GM19351 (cell line): ENCODE measurements at regions not wholly inside any gene's neighbourhood (a gene's known extent, or its start where the extent isn't known, plus 50 kb on each side); places are given as distances from the start of the nearest gene placed in this dataset.
A peak's percentile ranks its signal among the peaks of the same experiment; 100 is the strongest.
"Not testable (repeated sequence)": the region's sequence is repeated elsewhere in the genome, so short reads cannot be mapped to it uniquely, and the experiment has no call there.

ENCODE experiments used
- ATAC-seq: cut with Tn5 transposase; IDR thresholded peaks from one replicate; pipeline ENCODE4 v1.9.1; 2021; ENCODE audit warnings: mild to moderate bottlenecking, moderate library complexity; ENCODE audit not compliant: unreplicated experiment

DNA sequence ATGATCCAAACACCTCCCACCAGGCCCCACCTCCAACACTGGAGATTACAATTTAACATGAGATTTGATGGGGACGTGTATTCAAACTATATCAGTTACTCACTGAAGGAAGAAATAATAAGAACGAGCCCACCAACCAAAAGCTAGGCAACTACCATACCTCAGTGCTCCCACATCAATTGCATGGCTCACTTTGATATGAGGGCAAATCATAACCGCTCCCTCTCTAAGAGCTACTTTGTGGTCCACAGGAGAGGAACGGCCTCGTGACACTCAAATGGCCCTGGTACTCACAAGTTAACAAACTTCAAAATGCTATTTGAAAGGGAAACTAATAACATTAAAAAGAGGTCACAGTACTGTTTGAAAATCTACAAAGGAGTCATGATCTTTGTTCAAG, 170.7 kb upstream of the SLC7A11 start:
- ATAC-seq = no peak

DNA sequence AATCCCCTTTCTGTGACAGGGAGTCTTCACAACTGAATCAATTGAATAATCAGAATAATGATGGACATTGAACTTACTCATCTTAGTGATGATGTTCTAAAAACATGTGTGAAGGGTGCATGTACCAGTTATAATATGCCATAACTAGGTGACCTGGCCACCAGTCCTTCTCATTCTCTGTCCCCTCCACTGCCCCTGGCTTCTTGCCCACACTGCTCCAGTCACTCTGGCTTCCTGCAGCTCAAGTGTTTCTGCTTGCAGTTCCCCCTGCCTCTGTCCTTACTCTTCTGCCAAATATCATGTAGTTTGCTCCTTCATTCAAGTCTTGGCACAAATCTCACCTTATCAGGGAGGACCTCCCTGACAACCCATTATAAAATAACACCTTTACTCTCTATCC, 168.1 kb upstream of the SLC7A11 start:
- no peak for ATAC-seq

DNA sequence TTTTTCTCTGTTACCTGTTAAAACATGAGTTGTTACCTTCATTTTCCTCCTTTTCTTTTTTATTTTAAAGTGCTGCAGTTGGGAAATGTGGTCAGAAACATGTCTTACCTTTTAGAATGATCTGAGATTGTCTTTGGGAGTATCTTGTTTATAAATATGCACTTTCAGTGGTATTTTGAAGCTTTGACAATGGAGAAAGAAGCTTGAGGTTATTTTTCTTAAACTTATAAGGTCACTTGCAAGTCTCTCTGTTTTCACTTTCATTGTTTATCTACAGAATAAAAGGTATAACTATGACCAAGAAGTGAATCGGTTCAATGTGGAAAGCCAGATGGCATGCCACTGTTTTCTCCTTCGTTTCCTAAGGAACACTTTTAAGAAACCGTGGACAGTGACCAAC, 167.5 kb upstream of the SLC7A11 start:
- ATAC-seq = peak; percentile 51

DNA sequence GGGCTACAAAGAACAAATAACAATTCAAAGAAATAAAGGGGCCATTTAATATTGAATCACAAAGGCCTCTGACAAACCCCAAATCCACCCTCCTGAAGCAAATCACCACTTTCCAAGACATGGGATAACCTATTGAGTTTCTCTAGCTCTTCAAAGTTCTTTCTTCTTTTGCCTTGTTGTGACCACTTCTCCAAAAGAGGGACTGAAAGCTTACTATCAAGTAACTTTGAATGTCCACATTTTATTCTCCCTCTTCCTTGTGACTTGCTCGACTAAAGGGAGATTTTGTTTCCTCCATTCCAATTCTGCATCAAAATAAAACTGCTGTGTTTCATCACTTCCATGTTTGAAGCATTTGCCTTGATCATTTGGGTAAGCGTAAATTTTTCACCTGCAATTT, 166.6 kb upstream of the SLC7A11 start:
- ATAC-seq = no peak

DNA sequence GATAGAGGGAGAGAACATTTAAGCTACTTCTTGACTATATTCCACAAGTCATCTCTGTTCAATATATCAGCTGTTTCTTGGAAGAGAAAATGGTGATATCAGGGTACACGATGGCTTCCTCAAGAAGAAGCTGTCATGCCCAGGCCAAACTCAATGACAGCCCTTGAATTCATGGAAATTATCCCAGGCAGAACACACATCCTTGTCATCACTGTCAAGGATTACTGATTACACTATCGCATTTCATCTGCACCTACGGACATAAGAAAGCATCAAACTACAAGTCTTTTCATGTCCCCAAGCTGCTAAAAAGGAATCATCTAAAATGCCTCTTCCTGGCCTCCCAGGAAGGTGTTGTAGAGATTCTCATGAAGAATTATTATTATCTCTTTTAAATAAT, 165.2 kb upstream of the SLC7A11 start:
- ATAC-seq = no peak

DNA sequence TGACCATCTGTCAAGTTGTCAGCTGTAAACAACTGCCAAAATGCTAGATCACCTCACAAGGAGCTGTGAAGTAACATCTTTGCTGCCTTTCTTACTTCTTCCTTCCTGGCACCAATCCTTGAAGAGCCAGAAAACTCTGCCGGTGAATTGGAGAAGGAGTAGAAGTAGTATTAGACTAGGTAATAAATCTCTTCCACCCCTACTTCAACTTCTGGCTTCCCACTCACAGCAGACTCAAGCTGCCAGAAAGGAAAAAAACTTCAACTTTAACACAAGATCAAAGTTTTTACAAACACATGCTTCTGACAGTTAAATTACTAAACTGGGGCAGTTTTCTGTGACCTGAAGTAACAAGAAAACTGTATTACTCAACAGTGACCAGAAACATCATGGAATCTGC, 164.7 kb upstream of the SLC7A11 start:
- no peak for ATAC-seq

DNA sequence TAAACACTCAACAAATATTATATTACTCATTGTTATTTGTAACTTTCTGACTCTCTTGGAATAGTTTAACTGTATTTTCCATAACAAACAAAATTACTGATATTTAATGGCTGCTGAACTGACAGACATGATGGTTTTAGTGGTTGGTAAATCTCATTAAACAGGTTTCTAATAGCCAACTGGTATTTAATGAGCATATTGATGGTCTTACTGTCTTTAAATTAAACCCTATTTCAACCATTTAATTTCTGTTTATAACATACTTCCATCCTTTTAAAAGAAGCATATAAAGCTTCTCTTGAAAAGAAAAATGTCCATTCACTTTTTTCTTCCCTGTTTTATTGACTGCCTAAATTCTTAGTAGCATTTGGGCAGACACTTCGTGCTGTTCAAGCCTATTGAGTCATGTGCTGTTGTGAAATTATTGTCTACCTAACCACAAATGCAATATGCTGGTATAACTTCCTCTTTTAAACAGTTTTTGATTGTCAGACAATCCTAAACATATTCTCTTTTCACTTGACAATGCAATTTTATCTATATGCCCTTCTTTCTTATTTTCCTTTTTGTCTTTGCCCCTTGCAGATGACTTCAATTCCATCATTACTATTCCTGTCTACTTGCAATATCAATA, 163.9 kb upstream of the SLC7A11 start:
- ATAC-seq = peak; percentile 68

DNA sequence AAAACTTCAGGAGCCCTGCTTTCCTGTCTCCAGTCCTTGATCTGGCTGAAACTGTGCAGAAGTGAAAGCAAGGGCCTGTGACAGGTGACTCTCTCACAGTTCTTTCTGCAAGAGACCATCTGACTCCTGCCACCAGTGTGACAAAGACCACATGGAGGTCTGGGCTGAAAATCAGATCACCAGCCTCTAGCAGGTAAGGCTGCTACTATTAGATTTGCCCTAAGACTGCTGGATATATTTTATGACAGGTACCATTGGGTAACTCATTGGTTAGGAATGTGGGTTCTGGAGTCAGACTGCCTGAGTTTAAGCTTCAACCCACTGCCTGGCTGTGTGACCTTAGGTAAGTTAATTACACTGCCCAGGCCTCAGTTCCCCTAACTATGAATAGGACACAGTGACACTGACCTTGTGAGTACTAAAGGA, 163.3 kb upstream of the SLC7A11 start:
- ATAC-seq = peak; percentile 67

DNA sequence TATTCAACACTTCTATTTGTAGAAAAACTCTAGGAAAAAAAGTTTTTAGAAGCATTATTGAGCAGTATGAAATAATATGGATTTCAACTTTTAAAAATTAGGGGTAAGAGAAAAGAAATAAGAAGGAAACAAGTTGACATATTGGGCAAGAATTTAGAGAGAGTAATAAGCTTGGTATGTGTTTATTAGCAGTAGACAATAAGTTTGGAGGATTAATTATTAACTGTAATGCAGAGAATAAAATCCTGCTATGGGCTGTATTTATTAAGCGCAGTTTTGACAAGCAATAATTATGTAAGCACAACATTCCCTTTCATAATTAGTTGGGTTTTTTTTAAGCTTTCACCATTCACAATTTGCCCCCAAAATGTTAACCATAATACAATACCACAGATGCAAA, 162.7 kb upstream of the SLC7A11 start:
- ATAC-seq = no peak

DNA sequence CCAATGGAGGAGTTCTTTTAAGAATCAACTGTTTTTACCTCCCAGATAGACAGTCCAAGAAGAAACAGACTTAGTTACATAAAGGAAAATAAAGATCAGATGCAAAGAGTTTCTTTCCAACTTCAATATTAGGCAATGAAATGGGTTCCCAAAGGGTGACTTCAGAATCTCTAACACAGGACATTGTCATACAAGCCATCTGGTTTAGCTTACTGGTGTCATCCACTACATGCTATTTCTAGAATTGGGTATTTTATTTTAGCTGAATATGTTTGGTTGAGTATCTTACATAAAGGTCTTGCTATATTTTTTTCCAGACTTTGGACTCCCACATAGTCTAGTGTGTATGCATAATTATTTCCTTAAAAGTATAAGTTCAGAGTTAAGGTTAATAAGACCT, 162.1 kb upstream of the SLC7A11 start:
- ATAC-seq = no peak

DNA sequence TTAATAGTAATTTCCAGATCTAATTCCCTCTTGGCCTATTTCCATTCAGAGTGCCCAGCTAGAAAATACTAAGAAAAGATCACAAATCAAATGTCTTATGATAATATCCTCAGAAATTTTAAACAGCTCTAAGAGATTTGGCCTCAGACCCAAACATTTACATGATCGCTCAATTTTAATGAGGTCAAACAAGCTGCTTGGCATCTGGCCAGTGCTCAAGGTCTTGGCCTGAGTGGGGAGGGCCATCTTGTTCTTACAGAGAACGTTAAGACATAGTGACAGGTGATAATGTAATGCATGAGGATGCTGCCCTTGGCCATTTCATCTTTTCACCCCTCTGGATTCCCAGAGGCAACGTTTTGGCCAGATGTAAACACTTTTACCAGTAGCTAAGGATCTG, 159.2 kb upstream of the SLC7A11 start:
- no peak for ATAC-seq

DNA sequence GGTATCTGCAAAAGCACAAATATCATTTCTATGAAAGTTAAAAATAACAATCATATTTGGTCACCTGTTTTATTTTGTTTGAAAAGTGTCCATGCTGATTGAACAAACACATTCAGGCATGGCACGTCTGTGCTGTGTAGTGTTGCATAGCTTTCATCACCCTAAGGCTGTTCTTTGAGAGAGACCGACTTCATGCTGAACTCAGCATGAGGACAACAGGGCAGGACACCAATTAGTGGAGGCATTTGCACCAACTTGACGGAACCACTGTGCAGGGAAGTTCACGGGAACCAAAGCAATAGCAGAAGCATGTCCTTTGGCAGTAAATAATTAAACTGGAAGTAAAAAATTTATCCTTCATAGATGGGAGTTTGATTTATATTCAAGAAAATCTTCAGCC, 158.4 kb upstream of the SLC7A11 start:
- ATAC-seq = no peak

DNA sequence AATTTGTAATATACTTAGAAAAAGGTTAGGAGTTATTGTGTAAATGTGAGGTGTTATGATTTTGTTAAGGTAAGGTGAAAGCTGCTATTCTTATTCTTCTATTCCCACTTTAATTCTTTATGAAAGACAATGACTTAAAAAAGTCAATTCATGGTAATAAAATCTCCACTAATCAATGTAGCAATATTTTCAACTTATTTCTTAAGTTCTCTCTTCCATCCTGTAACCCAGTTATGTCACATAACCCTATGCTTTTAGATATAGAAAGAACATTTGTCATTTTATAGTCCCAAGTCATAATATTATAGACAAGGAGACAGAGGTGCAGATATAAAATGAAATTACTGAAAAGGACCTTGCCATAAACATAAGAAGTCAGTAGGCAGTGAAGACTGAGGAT, 157.9 kb upstream of the SLC7A11 start:
- no peak for ATAC-seq

DNA sequence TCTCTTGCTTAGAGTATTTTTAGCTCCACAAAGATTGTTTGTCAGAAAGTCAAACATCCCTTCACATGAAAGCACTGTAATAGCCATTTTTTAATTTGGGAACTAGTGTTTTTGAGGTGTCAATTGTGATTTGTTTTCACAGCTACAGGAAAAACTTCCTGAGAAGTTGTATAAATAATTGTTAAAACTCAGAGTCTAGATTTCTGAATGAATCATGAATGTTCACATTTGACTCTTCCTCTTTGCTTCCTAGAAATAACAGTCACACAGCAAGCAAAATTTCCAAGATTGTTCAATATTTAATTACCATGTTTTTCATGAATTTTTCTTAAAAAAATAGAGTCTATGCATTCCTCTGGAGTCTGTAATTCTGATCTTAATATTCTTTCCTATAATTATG, 156.9 kb upstream of the SLC7A11 start:
- ATAC-seq = no peak

DNA sequence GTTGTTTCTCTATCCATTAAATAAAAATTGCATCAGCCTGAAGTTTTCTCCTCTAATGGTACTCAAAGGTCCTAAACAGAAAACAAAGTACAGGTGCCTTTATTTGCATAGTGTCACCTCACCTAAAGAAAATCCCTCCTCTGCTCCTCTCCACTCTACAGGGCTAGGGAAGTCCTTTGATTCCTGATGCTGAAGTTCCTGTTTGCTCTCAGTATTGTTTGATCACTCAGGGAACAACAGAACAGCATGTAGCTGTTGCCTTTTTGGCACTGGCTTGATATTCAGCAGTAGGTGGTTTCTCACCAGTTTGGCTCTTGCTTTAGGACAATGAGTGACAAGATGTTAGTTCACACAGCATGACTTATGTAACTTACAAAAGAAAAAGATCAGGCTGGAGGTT, 156.2 kb upstream of the SLC7A11 start:
- ATAC-seq = no peak

DNA sequence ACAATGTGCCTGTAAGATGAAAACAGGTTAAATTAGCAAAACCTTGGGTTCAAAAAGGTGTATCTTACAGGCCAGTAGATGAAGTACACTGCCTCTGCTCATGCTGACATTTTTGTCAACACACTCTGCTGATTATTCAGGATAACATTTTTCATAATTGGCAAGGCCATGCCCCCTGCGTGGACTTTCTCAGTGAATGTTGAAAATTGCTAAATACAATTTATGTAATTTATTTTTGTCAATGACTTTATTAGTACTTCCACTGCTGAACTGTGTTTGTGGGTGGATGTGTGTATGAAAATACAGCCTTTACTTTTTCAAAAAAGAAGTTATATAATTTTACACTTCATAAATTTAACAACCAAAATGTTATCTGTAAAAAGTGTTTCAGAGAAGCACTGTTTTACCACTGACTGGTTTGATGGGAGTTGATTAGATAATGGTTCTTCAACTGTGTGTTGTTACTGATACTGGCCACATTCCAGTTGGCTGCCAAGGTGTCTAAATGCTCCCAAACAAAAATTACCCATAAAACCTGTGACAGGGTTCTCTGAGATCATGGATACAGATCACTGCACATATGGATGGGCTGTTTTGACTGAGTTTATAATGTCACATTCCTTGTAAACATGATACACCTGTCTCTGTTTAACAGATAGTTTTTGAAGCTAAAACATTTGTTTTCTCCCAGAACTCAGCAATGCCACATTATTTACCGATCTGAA, 151.9 kb upstream of the SLC7A11 start:
- no peak for ATAC-seq

DNA sequence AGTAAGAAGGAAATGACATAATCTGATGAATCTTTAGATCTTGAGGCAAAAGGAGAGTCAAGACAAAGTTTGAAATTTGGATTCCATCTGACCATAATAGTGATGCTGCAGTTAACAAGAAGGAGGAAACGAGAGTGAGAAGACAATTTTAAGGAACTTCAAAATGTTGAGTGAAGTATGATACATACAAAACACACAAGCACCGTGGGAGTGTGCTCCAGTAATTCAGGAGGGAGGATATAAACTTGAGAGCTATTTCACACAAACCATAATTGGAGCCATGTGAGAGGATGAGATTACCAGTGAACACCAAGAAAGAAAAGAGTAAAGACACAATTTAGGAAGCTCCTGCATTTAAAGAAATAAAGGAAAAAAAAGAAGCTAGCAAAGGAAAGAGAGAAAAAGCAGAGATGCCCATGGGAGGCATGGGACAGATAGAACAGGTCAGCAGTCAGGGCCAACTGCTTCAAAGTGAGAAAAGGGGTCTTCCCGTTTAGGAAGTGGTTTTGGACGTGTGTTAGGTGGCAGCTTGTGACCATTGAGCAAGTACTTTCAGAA, 150.7 kb upstream of the SLC7A11 start:
- ATAC-seq = peak; percentile 77

DNA sequence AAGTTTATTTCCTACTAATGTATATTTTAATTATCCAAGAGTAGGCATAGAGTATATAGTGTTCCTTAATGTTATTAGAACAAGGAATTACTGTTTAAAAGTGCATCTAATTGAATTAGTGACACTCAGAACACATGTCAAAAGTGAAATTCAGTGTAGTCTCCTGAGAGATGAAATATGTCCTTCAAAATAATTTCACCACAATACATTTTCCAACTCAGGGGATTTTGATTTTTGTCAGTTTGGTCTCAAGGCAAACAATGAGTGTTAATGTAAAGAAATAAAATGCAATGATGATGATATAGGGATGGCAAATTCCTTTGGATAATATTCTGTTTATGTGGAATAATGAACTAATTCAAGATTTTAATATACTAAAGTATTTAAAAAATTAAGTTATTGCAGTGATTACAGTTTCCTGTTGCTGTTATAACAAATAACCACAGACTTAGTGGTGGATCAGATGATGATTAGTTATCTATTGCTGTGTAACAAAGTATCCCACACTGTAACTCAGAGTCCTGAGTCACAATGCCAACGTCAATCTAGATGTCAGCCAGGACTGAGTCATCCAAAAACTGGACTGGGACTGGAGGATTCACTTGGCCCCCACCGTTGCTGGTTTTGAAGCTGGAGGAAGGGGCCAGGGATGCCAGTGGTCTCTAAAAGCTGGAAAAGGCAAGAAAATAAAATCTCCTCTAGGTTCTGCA, 148.0 kb upstream of the SLC7A11 start:
- no peak for ATAC-seq

DNA sequence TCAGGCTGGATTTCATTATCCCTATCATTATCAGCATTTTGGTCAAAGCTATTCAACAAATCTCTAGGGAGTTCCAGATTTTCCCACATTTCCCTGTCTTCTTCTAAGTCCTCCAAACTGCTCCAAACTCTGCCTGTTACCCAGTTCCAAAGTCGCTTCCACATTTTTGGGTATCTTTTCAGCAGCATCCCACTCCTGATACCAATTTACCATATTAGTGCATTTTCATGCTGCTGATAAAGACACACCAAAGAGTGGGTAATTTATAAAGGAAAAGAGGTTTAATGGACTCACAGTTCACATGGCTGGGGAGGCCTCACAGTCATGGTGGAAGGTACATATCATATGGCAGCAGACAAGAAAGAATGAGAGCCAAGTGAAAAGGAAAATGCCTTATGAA, 132.8 kb upstream of the SLC7A11 start:
- ATAC-seq = no peak

DNA sequence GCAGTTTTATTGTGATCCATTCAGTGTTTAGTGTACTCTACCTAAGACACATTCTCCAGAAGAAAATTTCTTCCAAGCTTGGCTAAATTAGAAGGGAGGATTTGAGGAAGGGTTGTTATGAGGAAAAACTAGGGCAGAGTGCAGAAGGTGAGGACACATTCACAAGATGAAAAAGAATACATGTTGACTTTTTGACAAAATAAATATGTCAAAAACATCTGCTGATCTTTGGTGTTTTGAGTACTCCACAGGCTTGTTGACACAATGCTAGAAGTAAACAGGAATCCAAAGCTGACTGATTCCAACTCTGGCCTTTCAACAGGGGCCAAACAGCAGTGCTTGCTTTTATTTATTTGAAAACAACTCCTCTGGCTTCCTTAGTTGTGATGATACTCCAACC, 125.8 kb upstream of the SLC7A11 start:
- ATAC-seq = no peak

DNA sequence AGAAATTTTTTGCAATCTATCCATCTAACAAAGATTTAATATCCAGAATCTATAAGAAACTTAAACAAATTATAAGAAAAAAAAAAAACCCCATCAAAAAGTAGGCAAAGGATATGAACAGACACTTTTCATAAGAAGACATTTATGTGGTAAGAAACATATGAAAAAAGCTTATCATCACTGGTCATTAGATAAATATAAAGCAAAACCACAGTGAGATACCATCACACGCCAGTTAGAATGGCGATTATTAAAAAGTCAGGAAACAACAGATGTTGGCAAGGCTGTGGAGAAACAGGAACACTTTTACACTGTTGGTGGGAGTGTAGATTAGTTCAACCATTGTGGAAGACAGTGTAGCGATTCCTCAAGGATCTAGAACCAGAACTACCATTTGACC, 110.3 kb upstream of the SLC7A11 start:
- not testable (repeated sequence) for ATAC-seq

DNA sequence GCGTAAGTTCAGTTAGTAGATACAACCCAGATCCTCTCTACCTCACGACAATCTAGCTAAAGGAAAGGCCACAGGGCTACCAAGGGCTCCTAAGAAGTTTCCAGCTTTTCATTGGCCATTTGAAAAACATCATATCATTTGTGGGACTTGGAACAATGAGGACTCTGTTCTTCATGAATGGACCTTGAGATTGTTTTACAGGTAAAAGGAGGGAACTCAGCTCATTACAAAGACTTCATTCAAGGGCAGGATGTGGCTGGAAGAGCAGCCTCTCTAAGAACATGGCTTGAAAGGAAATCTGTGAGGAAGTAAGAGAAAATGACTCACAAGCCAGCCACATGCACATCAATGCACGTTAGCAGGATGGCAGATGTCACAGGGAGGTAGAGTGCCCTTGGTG, 105.9 kb upstream of the SLC7A11 start:
- ATAC-seq = no peak
